ENCODE measurements at regions not wholly inside any gene's neighbourhood (a gene's known extent, or its start where the extent isn't known, plus 50 kb on each side); places are given as distances from the start of the nearest gene placed in this dataset.

- no peak for TF ChIP-seq CTCF (IDR thresholded peaks at IDR 0.05)
- no peaks in the 10 kb centered on the region for H3K36me3 ChIP-seq (ENCODE audit: low read depth)
- no peak for ATAC-seq
- H3K4me1 ChIP-seq (ENCODE audit: low read depth), result no peaks in the 10 kb centered on the region
- intact Hi-C loops (cut with DNase I, micrococcal nuclease), result no loop called here
- H3K4me3 ChIP-seq, result no peak overlapping the region
- no peak for DNase-seq
- no peaks in the 10 kb centered on the region for H3K9me3 ChIP-seq
These were observed 447.3 kb downstream of the ADRA2A start for GRCh38 chr10:111524134-111524533.

GRCh38 chr10:111525696-111526095, 448.9 kb downstream of the ADRA2A start:
- ATAC-seq (no peak), DNase-seq (no peak)
- no peaks in the 10 kb centered on the region for H3K9me3 ChIP-seq
- no peak overlapping the region for H3K4me3 ChIP-seq
- TF ChIP-seq CTCF (IDR thresholded peaks at IDR 0.05), result no peak
- intact Hi-C loops (cut with DNase I, micrococcal nuclease), result no loop called here
- H3K4me1 ChIP-seq (ENCODE audit: low read depth), result no peaks in the 10 kb centered on the region
- no peaks in the 10 kb centered on the region for H3K36me3 ChIP-seq (ENCODE audit: low read depth)

- no peaks in the 10 kb centered on the region for H3K36me3 ChIP-seq (ENCODE audit: low read depth)
- H3K4me1 ChIP-seq (ENCODE audit: low read depth), result no peaks in the 10 kb centered on the region
- intact Hi-C loops (cut with DNase I, micrococcal nuclease), result no loop called here
- ATAC-seq (no peak), DNase-seq (no peak)
- H3K4me3 ChIP-seq, result no peak overlapping the region
- no peak for TF ChIP-seq CTCF (IDR thresholded peaks at IDR 0.05)
- no peaks in the 10 kb centered on the region for H3K9me3 ChIP-seq
These were observed 454.9 kb downstream of the ADRA2A start for GRCh38 chr10:111531690-111532089.

GRCh38 chr10:111532139-111532538, 455.3 kb downstream of the ADRA2A start:
- H3K36me3 ChIP-seq (ENCODE audit: low read depth), result no peaks in the 10 kb centered on the region
- H3K9me3 ChIP-seq, result no peaks in the 10 kb centered on the region
- no peak for TF ChIP-seq CTCF (IDR thresholded peaks at IDR 0.05)
- ATAC-seq (no peak), DNase-seq (no peak)
- H3K4me1 ChIP-seq (ENCODE audit: low read depth), result no peaks in the 10 kb centered on the region
- intact Hi-C loops (cut with DNase I, micrococcal nuclease), result no loop called here
- no peak overlapping the region for H3K4me3 ChIP-seq

GRCh38 chr10:111539246-111539645, 462.4 kb downstream of the ADRA2A start:
- DNase-seq (no peak), ATAC-seq (no peak)
- Histone ChIP-seq H3K4me3 (no peak overlapping the region), H3K9me3 (no peaks in the 10 kb centered on the region), H3K36me3 (ENCODE audit: low read depth) (no peaks in the 10 kb centered on the region), H3K4me1 (ENCODE audit: low read depth) (no peaks in the 10 kb centered on the region)
- intact Hi-C loops (cut with DNase I, micrococcal nuclease), result no loop called here
- no peak for TF ChIP-seq CTCF (IDR thresholded peaks at IDR 0.05)

GRCh38 chr10:111543854-111544253, 467.0 kb downstream of the ADRA2A start:
- H3K4me1 ChIP-seq (ENCODE audit: low read depth), result no peaks in the 10 kb centered on the region
- TF ChIP-seq CTCF (IDR thresholded peaks at IDR 0.05), result no peak
- no peaks in the 10 kb centered on the region for H3K36me3 ChIP-seq (ENCODE audit: low read depth)
- DNase-seq (no peak), ATAC-seq (no peak)
- intact Hi-C loops (cut with DNase I, micrococcal nuclease), result no loop called here
- no peaks in the 10 kb centered on the region for H3K9me3 ChIP-seq
- no peak overlapping the region for H3K4me3 ChIP-seq

Data from mucosa of descending colon (tissue), 3 donors.